ENCODE measurements at regions not wholly inside any gene's neighbourhood (a gene's known extent, or its start where the extent isn't known, plus 50 kb on each side); places are given as distances from the start of the nearest gene placed in this dataset.
"Not testable (repeated sequence)": the region's sequence is repeated elsewhere in the genome, so short reads cannot be mapped to it uniquely, and the experiment has no call there.

DNA sequence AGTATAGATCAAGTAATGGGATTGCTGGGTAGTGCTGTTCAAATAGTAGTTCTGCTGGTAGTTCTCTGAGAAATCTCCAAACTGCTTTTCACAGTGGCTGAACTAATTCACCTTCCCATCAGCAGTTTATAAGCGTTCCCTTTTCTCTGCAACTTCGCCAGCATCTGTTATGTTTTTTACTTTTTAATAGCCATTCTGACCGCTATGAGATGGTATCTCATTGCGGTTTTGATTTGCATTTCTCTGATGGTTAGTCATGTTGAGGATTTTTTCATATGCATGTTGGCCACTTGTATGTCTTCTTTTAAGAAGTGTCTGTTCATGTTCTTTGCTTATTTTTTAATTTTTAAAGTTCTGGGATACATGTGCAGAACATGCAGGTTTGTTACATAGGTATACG is 279.2 kb upstream of the NREP start:
- DNase-seq (ENCODE audit: extremely low read depth, low read depth), result no peak
- H3K4me3 ChIP-seq (replicated peaks; ENCODE audit: low read depth, low read length), result no peak overlapping the region
- TF ChIP-seq, protein P1, sequence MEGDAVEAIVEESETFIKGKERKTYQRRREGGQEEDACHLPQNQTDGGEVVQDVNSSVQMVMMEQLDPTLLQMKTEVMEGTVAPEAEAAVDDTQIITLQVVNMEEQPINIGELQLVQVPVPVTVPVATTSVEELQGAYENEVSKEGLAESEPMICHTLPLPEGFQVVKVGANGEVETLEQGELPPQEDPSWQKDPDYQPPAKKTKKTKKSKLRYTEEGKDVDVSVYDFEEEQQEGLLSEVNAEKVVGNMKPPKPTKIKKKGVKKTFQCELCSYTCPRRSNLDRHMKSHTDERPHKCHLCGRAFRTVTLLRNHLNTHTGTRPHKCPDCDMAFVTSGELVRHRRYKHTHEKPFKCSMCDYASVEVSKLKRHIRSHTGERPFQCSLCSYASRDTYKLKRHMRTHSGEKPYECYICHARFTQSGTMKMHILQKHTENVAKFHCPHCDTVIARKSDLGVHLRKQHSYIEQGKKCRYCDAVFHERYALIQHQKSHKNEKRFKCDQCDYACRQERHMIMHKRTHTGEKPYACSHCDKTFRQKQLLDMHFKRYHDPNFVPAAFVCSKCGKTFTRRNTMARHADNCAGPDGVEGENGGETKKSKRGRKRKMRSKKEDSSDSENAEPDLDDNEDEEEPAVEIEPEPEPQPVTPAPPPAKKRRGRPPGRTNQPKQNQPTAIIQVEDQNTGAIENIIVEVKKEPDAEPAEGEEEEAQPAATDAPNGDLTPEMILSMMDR (IDR thresholded peaks at IDR 0.05; ENCODE audit: low read depth, low read length, missing control alignments), result no peak

DNA sequence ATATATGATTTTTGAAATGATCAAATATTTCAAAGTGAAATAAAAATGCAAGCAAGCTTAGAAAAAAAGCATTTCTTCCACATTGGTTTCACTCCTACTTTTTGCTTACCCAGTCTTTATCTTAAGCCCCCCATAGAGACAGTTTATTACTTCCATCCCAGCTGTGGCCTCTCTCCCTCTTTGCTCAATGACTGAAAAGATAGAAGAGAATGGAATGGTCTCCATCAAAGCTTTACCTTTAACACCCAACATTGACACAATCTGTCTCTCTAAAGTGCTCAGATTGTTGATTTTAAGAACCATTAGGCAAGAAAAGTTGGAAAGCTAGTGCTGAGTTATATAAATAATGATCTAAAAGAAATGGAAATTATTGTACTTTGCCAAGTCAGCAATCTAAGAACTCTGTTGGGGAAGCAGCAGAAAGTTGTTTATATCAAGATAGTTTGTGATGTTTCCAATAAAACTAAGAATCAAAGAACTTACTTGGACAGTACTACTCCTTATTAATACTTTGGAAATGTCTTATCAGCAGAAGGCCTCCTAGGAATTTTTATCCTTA is 277.5 kb upstream of the NREP start:
- TF ChIP-seq, protein P1 (IDR thresholded peaks at IDR 0.05; ENCODE audit: low read depth, low read length, missing control alignments), result no peak
- DNase-seq (ENCODE audit: extremely low read depth, low read depth), result no peak
- no peak overlapping the region for H3K4me3 ChIP-seq (replicated peaks; ENCODE audit: low read depth, low read length)

DNA sequence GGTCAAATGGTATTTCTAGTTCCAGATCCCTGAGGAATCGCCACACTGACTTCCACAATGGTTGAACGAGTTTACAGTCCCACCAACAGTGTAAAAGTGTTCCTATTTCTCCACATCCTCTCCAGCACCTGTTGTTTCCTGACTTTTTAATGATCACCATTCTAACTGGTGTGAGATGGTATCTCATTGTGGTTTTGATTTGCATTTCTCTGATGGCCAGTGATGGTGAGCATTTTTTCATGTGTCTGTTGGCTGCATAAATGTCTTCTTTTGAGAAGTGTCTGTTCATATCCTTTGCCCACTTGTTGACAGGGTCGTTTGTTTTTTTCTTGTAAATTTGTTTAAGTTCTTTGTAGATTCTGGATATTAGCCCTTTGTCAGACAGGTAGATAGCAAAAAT is 269.9 kb upstream of the NREP start:
- H3K4me3 ChIP-seq (replicated peaks; ENCODE audit: low read depth, low read length); DNase-seq (ENCODE audit: extremely low read depth, low read depth): not testable (repeated sequence)

DNA sequence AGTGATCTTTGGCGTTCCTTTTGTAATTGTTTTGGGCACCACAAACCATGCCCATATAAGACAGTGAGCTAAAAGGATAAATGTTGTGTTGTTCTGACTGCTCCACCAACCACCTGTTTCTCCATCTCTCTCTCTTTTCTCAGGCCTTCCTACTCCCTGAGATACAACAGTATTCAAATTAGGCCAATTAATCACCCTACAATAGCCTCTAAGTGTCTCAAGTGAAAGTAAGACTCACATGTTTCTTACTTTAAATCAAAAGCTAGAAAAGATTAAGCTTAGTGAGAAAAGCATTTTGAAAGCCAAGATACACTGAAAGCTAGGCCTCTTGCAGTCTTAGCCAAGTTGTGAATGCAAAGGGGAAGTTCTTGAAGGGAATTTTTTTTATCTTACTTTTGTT is 268.8 kb upstream of the NREP start:
- no peak overlapping the region for H3K4me3 ChIP-seq (replicated peaks; ENCODE audit: low read depth, low read length)
- no peak for DNase-seq (ENCODE audit: extremely low read depth, low read depth)
- TF ChIP-seq, protein P1 (IDR thresholded peaks at IDR 0.05; ENCODE audit: low read depth, low read length, missing control alignments), result no peak

DNA sequence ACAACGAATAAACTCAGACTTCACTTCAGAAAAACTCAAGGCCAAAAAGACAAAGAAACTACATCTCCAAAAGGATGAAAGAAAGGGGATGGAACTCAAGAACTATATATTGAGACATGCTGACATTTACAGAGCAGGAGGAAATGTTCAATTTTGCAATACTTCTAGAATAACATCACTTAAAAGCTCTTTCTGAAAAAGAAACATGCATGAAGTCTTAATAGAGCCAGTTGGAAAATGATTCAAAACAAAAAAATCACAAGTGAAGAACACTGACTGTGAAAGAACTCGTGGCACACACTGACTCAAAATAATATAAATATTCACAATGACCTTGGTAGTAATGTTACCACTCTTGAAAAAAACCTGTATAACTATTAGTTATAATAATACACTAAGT is 267.8 kb upstream of the NREP start:
- TF ChIP-seq, protein P1 (IDR thresholded peaks at IDR 0.05; ENCODE audit: low read depth, low read length, missing control alignments), result no peak
- no peak for DNase-seq (ENCODE audit: extremely low read depth, low read depth)
- H3K4me3 ChIP-seq (replicated peaks; ENCODE audit: low read depth, low read length), result no peak overlapping the region

DNA sequence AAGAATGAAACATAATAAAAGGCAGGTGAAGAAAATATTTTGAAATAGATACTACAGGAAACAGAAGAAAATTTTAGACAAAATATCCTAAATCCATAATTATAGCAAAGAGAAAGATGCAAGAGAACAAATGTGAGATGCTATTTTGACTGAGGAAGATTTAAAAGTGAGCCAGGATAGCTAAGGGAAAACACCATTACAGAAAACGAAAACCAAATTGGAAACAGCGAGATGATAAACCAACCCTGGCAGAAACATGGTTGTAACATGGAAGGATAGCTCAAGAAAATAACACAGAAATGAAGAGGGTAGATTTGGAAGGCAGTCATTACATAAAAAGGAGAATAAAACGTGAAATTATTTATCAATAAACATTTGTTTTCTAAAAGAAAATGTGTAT is 267.2 kb upstream of the NREP start:
- DNase-seq (ENCODE audit: extremely low read depth, low read depth), result no peak
- TF ChIP-seq, protein P1 (IDR thresholded peaks at IDR 0.05; ENCODE audit: low read depth, low read length, missing control alignments), result no peak
- no peak overlapping the region for H3K4me3 ChIP-seq (replicated peaks; ENCODE audit: low read depth, low read length)

DNA sequence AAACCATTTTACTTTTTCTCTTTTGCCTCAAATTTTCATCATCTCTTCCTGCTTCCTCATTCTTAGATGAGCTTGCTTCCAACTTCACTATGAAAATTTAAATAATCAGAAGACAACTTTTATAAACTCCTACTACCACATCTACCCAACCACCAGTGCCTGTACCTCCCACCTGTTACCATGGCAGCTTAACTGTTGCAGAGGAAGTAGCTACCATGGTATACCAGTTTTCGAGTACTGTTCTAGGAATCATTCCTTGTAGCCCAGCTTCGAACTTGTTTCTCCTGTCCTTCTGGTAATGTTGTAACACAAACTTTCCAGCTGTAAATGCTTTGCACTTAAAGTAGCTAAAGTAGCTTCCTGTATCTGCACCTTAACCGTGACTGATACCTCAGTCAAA is 266.8 kb upstream of the NREP start:
- TF ChIP-seq, protein P1 (IDR thresholded peaks at IDR 0.05; ENCODE audit: low read depth, low read length, missing control alignments), result no peak
- no peak for DNase-seq (ENCODE audit: extremely low read depth, low read depth)
- H3K4me3 ChIP-seq (replicated peaks; ENCODE audit: low read depth, low read length), result no peak overlapping the region

All from HFF-Myc (cell line).